ENCODE measurements at regions not wholly inside any gene's neighbourhood (a gene's known extent, or its start where the extent isn't known, plus 50 kb on each side); places are given as distances from the start of the nearest gene placed in this dataset.

DNA sequence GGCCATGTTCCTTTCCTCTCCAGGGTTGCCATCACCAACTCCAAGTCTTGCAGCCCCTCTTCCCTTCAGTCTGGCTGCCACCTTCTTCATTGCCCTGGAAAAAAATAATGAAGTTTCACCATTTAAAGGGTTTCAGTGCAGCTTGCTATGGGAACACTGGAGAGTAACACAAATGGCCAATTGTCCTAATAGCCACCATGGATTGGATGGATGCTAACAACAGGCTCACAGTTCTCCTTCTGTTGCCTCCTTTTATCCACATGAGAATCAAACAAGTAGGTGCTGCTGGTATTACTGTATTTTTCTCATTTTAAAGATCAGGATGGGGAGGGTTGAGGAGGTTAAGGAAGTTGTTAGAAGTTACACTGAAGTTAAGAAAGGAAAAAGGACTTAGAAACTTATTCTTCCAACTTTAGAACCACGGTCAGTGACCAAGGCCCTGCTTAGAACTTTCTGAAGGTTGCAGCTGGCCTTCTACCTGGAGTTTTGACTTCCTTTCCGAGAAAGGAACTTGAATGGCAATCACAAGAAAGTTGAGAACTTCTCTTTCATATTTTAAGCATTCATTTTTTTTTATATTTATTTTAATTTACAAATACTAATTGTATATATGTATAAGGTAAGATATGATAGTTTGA, 198.0 kb upstream of the MAF start:
- Histone ChIP-seq H3K9me3 (ENCODE audit: control insufficient read depth, insufficient read depth, low read length) (no peaks in the 10 kb centered on the region), H3K4me2 (ENCODE audit: low read length) (no peak overlapping the region), H3K79me2 (ENCODE audit: control insufficient read depth, low read length) (no peaks in the 10 kb centered on the region), H3F3A (ENCODE audit: control insufficient read depth, insufficient read depth) (no peaks in the 10 kb centered on the region), H3K4me3 (ENCODE audit: low read length) (no peak overlapping the region), H4K20me1 (ENCODE audit: control insufficient read depth, insufficient read depth, low read depth, low read length) (no peaks in the 10 kb centered on the region), H3K36me3 (ENCODE audit: control insufficient read depth, low read length) (no peaks in the 10 kb centered on the region), H3K9me2 (replicated peaks; ENCODE audit: control insufficient read depth, low read length) (no peaks in the 10 kb centered on the region), H3K27me3 (ENCODE audit: control insufficient read depth, low read length) (no peaks in the 10 kb centered on the region), H3K4me1 (ENCODE audit: control insufficient read depth, low read length) (no peaks in the 10 kb centered on the region), H3K27ac (ENCODE audit: low read depth, low read length) (no peak overlapping the region)
- TF ChIP-seq, protein P1, sequence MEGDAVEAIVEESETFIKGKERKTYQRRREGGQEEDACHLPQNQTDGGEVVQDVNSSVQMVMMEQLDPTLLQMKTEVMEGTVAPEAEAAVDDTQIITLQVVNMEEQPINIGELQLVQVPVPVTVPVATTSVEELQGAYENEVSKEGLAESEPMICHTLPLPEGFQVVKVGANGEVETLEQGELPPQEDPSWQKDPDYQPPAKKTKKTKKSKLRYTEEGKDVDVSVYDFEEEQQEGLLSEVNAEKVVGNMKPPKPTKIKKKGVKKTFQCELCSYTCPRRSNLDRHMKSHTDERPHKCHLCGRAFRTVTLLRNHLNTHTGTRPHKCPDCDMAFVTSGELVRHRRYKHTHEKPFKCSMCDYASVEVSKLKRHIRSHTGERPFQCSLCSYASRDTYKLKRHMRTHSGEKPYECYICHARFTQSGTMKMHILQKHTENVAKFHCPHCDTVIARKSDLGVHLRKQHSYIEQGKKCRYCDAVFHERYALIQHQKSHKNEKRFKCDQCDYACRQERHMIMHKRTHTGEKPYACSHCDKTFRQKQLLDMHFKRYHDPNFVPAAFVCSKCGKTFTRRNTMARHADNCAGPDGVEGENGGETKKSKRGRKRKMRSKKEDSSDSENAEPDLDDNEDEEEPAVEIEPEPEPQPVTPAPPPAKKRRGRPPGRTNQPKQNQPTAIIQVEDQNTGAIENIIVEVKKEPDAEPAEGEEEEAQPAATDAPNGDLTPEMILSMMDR (IDR thresholded peaks at IDR 0.05; ENCODE audit: low read depth, low read length, poor library complexity, severe bottlenecking), result no peak

DNA sequence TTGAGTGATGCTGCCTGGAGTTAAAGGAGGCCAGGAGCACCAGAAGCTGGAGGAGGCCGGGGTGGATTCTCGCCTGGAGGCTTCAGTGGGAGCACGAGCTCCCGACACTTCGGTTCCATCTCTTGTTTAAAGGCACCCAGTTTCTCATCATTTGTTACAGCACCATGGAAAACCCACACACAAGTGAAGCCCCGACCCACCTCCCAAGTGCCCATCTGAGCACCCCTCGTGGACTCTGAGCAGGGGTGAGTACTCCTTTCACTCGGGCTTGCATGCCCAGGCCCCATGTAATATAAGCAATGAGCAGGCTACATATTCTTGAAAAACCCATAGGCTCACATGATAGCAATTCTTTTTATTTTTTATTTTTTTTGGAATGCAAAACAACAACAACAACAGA, 196.9 kb upstream of the MAF start:
- H3K9me3 ChIP-seq (ENCODE audit: control insufficient read depth, insufficient read depth, low read length), result no peaks in the 10 kb centered on the region
- no peaks in the 10 kb centered on the region for H3K79me2 ChIP-seq (ENCODE audit: control insufficient read depth, low read length)
- no peak overlapping the region for H3K4me2 ChIP-seq (ENCODE audit: low read length)
- no peaks in the 10 kb centered on the region for H3K9me2 ChIP-seq (replicated peaks; ENCODE audit: control insufficient read depth, low read length)
- no peaks in the 10 kb centered on the region for H3K36me3 ChIP-seq (ENCODE audit: control insufficient read depth, low read length)
- no peaks in the 10 kb centered on the region for H3F3A ChIP-seq (ENCODE audit: control insufficient read depth, insufficient read depth)
- H3K27ac ChIP-seq (ENCODE audit: low read depth, low read length), result no peak overlapping the region
- no peaks in the 10 kb centered on the region for H3K4me1 ChIP-seq (ENCODE audit: control insufficient read depth, low read length)
- H3K4me3 ChIP-seq (ENCODE audit: low read length), result no peak overlapping the region
- H3K27me3 ChIP-seq (ENCODE audit: control insufficient read depth, low read length), result no peaks in the 10 kb centered on the region
- TF ChIP-seq, protein P1 (IDR thresholded peaks at IDR 0.05; ENCODE audit: low read depth, low read length, poor library complexity, severe bottlenecking), result no peak
- TF ChIP-seq EZH2phosphoT487 (IDR thresholded peaks at IDR 0.05; ENCODE audit: borderline replicate concordance, low read length), result no peak
- H4K20me1 ChIP-seq (ENCODE audit: control insufficient read depth, insufficient read depth, low read depth, low read length), result no peaks in the 10 kb centered on the region

DNA sequence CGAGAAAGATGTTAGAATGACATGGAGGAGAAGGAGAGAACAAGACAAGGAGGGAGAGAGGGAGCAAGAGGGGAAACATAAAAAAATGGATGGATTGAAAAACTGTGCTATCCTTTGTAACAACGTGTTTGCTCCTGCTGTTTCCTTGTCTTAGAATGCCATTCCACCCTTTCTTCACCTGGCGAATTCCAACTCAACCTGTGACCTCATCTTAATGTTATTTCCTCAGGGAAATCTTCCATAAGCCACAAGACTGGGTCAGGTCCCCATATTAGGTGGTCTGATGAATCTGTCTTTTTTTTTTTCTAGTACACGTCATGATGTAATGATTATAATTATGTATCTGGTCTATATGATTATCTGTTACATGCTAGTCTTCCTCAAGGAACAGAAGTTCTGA, 195.0 kb upstream of the MAF start:
- Histone ChIP-seq H3K4me2 (ENCODE audit: low read length) (no peak overlapping the region), H3K79me2 (ENCODE audit: control insufficient read depth, low read length) (no peaks in the 10 kb centered on the region), H4K20me1 (ENCODE audit: control insufficient read depth, insufficient read depth, low read depth, low read length) (no peaks in the 10 kb centered on the region)

More for the DNA sequence above, 195.0 kb upstream of the MAF start:
- Histone ChIP-seq H3K4me3 (ENCODE audit: low read length) (no peak overlapping the region), H3K9me3 (ENCODE audit: control insufficient read depth, insufficient read depth, low read length) (no peaks in the 10 kb centered on the region), H3K27ac (ENCODE audit: low read depth, low read length) (no peak overlapping the region), H3K27me3 (ENCODE audit: control insufficient read depth, low read length) (no peaks in the 10 kb centered on the region), H3K4me1 (ENCODE audit: control insufficient read depth, low read length) (no peaks in the 10 kb centered on the region), H3K36me3 (ENCODE audit: control insufficient read depth, low read length) (no peaks in the 10 kb centered on the region), H3K9me2 (replicated peaks; ENCODE audit: control insufficient read depth, low read length) (no peaks in the 10 kb centered on the region), H3F3A (ENCODE audit: control insufficient read depth, insufficient read depth) (no peaks in the 10 kb centered on the region)
- TF ChIP-seq, protein P1 (IDR thresholded peaks at IDR 0.05; ENCODE audit: low read depth, low read length, poor library complexity, severe bottlenecking), result no peak
- no peak for TF ChIP-seq EZH2phosphoT487 (IDR thresholded peaks at IDR 0.05; ENCODE audit: borderline replicate concordance, low read length)

Data from DOHH2 (cell line).